Liver (tissue), 7 donors: ENCODE measurements at regions not wholly inside any gene's neighbourhood (a gene's known extent, or its start where the extent isn't known, plus 50 kb on each side); places are given as distances from the start of the nearest gene placed in this dataset.
"Not testable (repeated sequence)": the region's sequence is repeated elsewhere in the genome, so short reads cannot be mapped to it uniquely, and the experiment has no call there.

Experiments used
- DNase-seq: peaks from one replicate; pipeline ENCODE4 v3.0.0-alpha.2; 2017; ENCODE audit warnings: low spot score
- H3K27ac ChIP-seq, 2 donors: one replicate each; pipeline ENCODE4 v1.7.0; 2013; ENCODE audit warnings: inconsistent platforms in 2 of 2, low read length in 2 of 2, control low read depth in 1 of 2, low read depth in 1 of 2, mild to moderate bottlenecking in 1 of 2
- H3K27me3 ChIP-seq, 4 donors: one replicate each; pipeline versions ENCODE4 v1.6.1 to v1.7.0; 2013; ENCODE audit warnings: low read length in 3 of 4, inconsistent platforms in 1 of 4, mild to moderate bottlenecking in 1 of 4, moderate library complexity in 1 of 4; ENCODE audit not compliant: control insufficient read depth in 4 of 4, insufficient read depth in 4 of 4
- H3K36me3 ChIP-seq, 4 donors: one replicate each; pipeline versions ENCODE4 v1.6.1 to v1.7.0; 2013; ENCODE audit warnings: low read length in 3 of 4, mild to moderate bottlenecking in 3 of 4, low read depth in 1 of 4, moderate library complexity in 1 of 4; ENCODE audit not compliant: control insufficient read depth in 4 of 4, insufficient read depth in 3 of 4
- H3K4me1 ChIP-seq, 4 donors: one replicate each; pipeline versions ENCODE4 v1.6.1 to v1.7.0; 2013; ENCODE audit warnings: low read length in 3 of 4, mild to moderate bottlenecking in 3 of 4, moderate library complexity in 1 of 4; ENCODE audit not compliant: control insufficient read depth in 4 of 4, insufficient read depth in 4 of 4
- H3K4me3 ChIP-seq, 3 donors: one replicate each; pipeline versions ENCODE4 v1.6.1 to v1.7.0; 2013; ENCODE audit warnings: low read length in 3 of 3, control low read depth in 1 of 3, low read depth in 1 of 3, mild to moderate bottlenecking in 1 of 3
- H3K9ac ChIP-seq, 2 donors: one replicate each; pipeline ENCODE4 v1.7.0; 2013; ENCODE audit warnings: low read length in 2 of 2, mild to moderate bottlenecking in 2 of 2, moderate library complexity in 2 of 2, control low read depth in 1 of 2, low read depth in 1 of 2
- H3K9me3 ChIP-seq, 4 donors: one replicate each; pipeline versions ENCODE4 v1.6.1 to v1.7.0; 2013; ENCODE audit warnings: low read length in 3 of 4; ENCODE audit not compliant: control insufficient read depth in 4 of 4
- HNF4A ChIP-seq, 2 donors: conservative IDR thresholded peaks; 2 replicates each; pipeline ENCODE4 v1.6.1; 2016; ENCODE audit warnings: antibody characterized with exemption in 2 of 2, mild to moderate bottlenecking in 2 of 2
- RAD21 ChIP-seq, 2 donors: IDR thresholded peaks; 2 replicates each; pipeline ENCODE4 v1.6.1; 2016; ENCODE audit warnings: antibody characterized with exemption in 2 of 2, mild to moderate bottlenecking in 2 of 2
- RXRA ChIP-seq, 2 donors: IDR thresholded peaks; 2 replicates each; pipeline ENCODE4 v1.6.1; 2017 to 2018; ENCODE audit warnings: antibody characterized with exemption in 2 of 2, mild to moderate bottlenecking in 1 of 2
- TAF1 ChIP-seq: conservative IDR thresholded peaks from 2 replicates; pipeline ENCODE4 v1.6.1; 2016; ENCODE audit warnings: antibody characterized with exemption, mild to moderate bottlenecking
- YY1 ChIP-seq: IDR thresholded peaks from 2 replicates; pipeline ENCODE4 v1.6.1; 2016; ENCODE audit warnings: antibody characterized with exemption, mild to moderate bottlenecking
- WGBS: extraction: QIAGEN DNeasy Blood & Tissue Kit; methylation state at CpG from one replicate; pipeline ENCODE4 v1.1.7; 2013; 5-methylcytosine and 5-hydroxymethylcytosine counted together
- TF ChIP-seq, protein P1 (sequence below): IDR thresholded peaks from 2 replicates; pipeline ENCODE4 v1.6.1; 2016; ENCODE audit warnings: antibody characterized with exemption, mild to moderate bottlenecking
- donor health status: healthy.
- donor health status: healthy.
- donor health status: healthy.
- donor health status: healthy.

DNA sequence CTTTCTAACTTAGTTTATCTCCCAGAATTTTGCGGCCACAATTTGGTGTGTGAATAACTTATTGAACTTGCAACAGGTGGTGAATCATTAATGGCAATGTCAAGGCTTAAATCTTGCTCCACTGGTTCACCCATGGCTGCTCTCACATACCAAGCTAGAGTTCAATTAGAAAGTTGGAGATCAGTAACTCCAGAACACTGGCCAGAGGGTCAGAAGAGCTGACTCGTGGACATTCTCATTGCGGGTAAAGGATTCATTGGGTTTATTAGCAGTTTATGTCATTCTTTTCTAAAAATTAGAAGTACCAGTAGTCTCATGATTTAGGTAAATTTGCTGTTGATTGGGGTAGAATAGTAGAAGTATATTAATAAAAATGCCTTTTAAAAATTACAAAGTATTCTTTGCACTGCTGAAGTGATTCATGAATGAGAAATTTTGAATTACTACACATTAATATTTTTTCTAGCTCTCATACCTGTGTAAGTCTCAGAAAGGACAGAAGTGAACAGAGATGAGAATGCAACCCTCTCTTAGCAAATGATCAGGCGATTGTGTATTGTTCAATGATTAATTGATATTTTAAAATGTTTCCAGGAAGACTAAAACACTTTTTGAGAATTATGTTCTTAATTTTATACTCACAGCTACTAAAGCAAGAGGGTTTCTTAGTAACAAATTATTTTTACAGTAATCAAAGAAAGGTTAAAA, 142.0 kb downstream of the SYT15 start:
- H3K36me3 ChIP-seq, H3K27me3 ChIP-seq, H3K9me3 ChIP-seq, DNase-seq, H3K4me1 ChIP-seq: not testable (repeated sequence)
- peak overlapping the region; percentile 31 to 47 for H3K9ac ChIP-seq
- TF ChIP-seq, protein P1, sequence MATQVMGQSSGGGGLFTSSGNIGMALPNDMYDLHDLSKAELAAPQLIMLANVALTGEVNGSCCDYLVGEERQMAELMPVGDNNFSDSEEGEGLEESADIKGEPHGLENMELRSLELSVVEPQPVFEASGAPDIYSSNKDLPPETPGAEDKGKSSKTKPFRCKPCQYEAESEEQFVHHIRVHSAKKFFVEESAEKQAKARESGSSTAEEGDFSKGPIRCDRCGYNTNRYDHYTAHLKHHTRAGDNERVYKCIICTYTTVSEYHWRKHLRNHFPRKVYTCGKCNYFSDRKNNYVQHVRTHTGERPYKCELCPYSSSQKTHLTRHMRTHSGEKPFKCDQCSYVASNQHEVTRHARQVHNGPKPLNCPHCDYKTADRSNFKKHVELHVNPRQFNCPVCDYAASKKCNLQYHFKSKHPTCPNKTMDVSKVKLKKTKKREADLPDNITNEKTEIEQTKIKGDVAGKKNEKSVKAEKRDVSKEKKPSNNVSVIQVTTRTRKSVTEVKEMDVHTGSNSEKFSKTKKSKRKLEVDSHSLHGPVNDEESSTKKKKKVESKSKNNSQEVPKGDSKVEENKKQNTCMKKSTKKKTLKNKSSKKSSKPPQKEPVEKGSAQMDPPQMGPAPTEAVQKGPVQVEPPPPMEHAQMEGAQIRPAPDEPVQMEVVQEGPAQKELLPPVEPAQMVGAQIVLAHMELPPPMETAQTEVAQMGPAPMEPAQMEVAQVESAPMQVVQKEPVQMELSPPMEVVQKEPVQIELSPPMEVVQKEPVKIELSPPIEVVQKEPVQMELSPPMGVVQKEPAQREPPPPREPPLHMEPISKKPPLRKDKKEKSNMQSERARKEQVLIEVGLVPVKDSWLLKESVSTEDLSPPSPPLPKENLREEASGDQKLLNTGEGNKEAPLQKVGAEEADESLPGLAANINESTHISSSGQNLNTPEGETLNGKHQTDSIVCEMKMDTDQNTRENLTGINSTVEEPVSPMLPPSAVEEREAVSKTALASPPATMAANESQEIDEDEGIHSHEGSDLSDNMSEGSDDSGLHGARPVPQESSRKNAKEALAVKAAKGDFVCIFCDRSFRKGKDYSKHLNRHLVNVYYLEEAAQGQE: peak; percentile 37
- TF ChIP-seq TAF1 (peak; percentile 40), YY1 (peak; percentile 58), HNF4A (conservative IDR thresholded peaks at IDR 0.05) (peak in 1 of 2 donors; percentile 4), RXRA (IDR thresholded peaks at IDR 0.05) (peak; percentile 28 to 34), RAD21 (IDR thresholded peaks at IDR 0.05) (peak; percentile 37 to 39)
- H3K27ac ChIP-seq: peak overlapping the region; percentile 42 to 50
- peak overlapping the region in 1 of 3 donors; percentile 38 for H3K4me3 ChIP-seq
- WGBS: 38% methylated on average over 4 of the region's 4 CpGs

DNA sequence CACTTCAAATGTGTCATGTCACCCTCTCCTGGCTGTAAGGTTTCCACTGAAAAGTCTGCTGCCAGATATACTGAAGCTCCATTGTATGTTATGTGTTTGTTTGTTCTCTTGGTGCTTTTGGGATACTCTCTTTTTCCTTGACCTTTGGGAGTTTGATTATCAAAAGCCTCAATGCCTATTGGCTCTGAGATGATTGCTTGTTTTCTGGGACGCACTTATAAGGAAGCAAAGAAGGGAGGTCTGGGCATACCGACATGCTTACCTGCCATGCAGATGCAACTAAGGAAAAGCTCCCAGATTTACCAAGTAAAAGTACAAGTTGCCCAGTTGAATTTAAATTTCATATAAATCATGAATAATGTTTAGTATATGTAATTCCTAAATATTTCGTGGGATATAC, 145.3 kb downstream of the SYT15 start:
- H3K27ac ChIP-seq, H3K9me3 ChIP-seq, H3K9ac ChIP-seq, DNase-seq, H3K36me3 ChIP-seq, H3K4me1 ChIP-seq, H3K4me3 ChIP-seq, H3K27me3 ChIP-seq: not testable (repeated sequence)
- 90% methylated on average over 3 of the region's 3 CpGs for WGBS

DNA sequence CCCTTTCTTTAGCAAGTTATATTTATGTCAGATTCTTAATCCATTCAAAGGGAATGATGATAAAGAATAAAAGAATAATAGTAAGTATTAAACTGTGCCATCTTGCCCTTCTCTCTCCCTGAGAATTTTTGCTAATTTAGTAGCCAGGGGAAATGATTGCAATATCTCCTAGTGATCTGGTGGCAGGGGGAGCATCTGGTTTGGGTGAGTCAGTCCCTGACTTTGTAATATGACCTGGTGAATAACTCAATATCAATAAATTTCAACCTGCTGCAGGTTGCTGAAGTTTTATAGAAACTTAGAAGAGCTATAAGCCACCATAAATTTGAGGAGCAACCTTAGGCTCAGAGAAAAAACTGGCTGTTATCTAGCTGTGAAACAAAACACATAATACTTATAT, 149.4 kb downstream of the SYT15 start:
- not testable (repeated sequence) for DNase-seq, H3K36me3 ChIP-seq, H3K27me3 ChIP-seq, H3K9me3 ChIP-seq, H3K9ac ChIP-seq, H3K4me1 ChIP-seq, H3K4me3 ChIP-seq, H3K27ac ChIP-seq

DNA sequence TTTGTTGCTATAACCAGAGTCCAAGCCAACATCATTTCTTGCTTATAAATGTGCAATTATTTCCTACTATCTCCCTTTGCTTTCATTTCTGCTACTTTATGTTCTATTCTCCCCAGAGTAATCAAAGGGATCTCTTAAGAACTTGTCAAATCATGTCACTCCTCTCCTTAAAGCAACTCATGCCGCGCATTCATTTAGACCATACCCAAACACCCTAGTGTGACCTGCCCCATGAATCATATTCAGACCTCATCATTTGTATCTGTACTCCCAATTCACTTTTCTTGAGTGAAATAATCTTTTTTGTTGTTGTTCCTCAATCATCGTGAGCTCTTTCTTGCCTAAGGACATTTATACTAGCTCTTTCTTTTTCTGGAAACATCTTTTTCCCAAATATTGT, 151.8 kb downstream of the SYT15 start:
- H3K9ac ChIP-seq, DNase-seq: not testable (repeated sequence)
- WGBS: no CpG with 5 or more reads among the region's 3 CpGs

DNA sequence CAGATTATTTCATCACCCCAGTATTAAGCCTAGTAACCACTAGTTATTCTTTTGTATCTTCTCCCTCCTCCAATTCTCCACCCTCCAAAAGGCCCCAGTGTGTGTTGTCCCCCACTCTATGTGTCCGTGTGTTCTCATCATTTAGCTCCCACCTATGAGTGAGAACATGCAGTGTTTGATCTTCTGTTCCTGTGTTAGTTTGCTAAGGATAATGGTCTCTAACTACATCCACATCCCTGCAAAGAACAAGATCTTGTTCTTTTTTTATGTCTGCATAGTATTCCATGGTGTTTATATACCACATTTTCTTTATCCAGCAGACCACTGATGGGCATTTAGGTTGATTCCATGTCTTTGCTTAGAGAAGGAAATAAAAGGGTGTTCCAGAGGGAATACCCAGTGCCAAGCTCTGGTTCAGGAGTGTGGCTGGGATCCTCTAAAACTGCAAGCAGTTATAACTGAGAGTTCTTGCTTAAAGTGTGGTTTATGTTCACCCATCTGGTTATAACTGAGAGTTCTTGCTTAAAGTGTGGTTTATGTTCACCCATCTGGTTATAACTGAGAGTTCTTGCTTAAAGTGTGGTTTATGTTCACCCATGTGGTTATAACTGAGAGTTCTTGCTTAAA, 154.8 kb downstream of the SYT15 start:
- not testable (repeated sequence) for H3K4me1 ChIP-seq, H3K4me3 ChIP-seq, H3K27me3 ChIP-seq, DNase-seq, H3K9me3 ChIP-seq, H3K27ac ChIP-seq, H3K36me3 ChIP-seq, H3K9ac ChIP-seq
- no CpG with 5 or more reads among the region's 1 CpG for WGBS

More for the DNA sequence above, 151.8 kb downstream of the SYT15 start:
- H3K4me1 ChIP-seq, H3K9me3 ChIP-seq, H3K4me3 ChIP-seq, H3K27ac ChIP-seq, H3K36me3 ChIP-seq, H3K27me3 ChIP-seq: not testable (repeated sequence)

DNA sequence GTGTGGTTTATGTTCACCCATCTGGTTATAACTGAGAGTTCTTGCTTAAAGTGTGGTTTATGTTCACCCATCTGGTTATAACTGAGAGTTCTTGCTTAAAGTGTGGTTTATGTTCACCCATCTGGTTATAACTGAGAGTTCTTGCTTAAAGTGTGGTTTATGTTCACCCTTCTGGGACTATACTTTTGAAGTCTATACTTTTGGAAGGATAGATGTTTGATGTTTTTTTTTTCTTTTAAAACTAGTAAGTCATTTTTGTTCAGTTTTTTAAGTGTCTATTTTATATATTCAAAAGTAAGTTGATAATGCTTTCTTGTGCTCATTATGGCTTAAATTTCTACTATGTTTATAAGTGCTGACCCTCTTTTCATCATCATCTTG, 155.3 kb downstream of the SYT15 start:
- DNase-seq, H3K4me1 ChIP-seq, H3K27me3 ChIP-seq, H3K9ac ChIP-seq, H3K36me3 ChIP-seq, H3K4me3 ChIP-seq, H3K9me3 ChIP-seq, H3K27ac ChIP-seq: not testable (repeated sequence)

DNA sequence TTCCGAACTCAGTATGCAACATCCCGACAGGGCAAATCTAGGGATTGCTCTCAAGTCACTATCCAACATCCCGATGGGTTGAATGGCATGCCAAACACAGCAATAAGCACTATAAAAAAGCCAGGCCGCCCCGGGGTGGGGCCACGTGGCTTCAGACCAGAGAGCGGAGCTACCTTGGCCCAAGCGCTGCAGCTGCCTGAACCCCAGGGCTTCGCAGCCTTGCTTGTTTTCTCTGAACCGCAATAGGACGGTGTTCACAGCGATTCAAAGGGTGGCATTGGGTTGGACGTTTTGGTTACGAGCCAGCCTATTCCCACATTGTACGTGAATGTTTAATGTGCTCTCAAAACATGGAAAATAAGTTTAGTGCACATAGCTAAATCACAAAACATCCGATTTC, 161.0 kb downstream of the SYT15 start:
- H3K27me3 ChIP-seq, H3K9ac ChIP-seq, H3K4me1 ChIP-seq, H3K36me3 ChIP-seq, H3K4me3 ChIP-seq, H3K9me3 ChIP-seq, H3K27ac ChIP-seq: not testable (repeated sequence)
- DNase-seq: peak; percentile 30
- 51% methylated on average over 15 of the region's 16 CpGs for WGBS
